ENCODE measurements at regions not wholly inside any gene's neighbourhood (a gene's known extent, or its start where the extent isn't known, plus 50 kb on each side); places are given as distances from the start of the nearest gene placed in this dataset.

DNA sequence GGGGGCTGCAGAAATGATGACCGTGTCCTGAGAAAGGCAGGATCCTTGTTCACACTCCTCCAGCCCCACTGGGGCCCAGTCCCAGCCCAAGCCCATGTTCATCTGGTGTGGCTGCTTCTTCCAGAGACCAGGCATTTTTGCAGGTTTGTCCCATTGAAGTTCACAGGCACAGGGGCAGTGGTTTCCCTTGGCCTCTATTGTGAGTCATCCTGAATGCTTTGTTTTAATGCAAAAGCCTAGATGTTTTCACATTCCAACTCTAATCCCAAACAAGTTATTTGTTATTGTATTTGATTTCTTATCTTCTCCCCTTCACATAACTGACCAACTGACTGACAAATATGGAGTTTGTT, 426.4 kb upstream of the ID2 start:
- H3F3A ChIP-seq (ENCODE audit: insufficient read depth), result no peaks in the 10 kb centered on the region
- H3K4me3 ChIP-seq, result no peak overlapping the region
- no peak for TF ChIP-seq EZH2phosphoT487 (IDR thresholded peaks at IDR 0.05; ENCODE audit: insufficient read depth, low read depth)
- no peak for TF ChIP-seq EZH2 (IDR thresholded peaks at IDR 0.05; ENCODE audit: insufficient read depth, poor library complexity, severe bottlenecking)
- H2AFZ ChIP-seq, result no peak overlapping the region
- H4K20me1 ChIP-seq (ENCODE audit: insufficient read depth), result no peaks in the 10 kb centered on the region
- no peak overlapping the region for H3K4me2 ChIP-seq (ENCODE audit: unreplicated experiment)
- H3K9ac ChIP-seq, result no peak overlapping the region
- no peaks in the 10 kb centered on the region for H3K36me3 ChIP-seq (ENCODE audit: low read depth)
- DNase-seq, result peak; percentile 41
- no peaks in the 10 kb centered on the region for H3K79me2 ChIP-seq (ENCODE audit: insufficient read depth)
- H3K9me2 ChIP-seq (ENCODE audit: insufficient read depth), result no peaks in the 10 kb centered on the region
- no peaks in the 10 kb centered on the region for H3K9me3 ChIP-seq (ENCODE audit: low read depth)
- 58 to 61% methylated on average over 1 of the region's 1 CpG for WGBS, 2 experiments (ENCODE audit: low coverage in 1 of 2, low lambda C conversion rate in 2 of 2, missing lambda C conversion rate in 2 of 2)
- H3K27me3 ChIP-seq (replicated peaks; ENCODE audit: insufficient read depth), result no peaks in the 10 kb centered on the region
- in situ Hi-C loops (cut with MboI), result no loop called here
- no peaks in the 10 kb centered on the region for H3K4me1 ChIP-seq (ENCODE audit: insufficient read depth)
- no peak overlapping the region for H3K27ac ChIP-seq

DNA sequence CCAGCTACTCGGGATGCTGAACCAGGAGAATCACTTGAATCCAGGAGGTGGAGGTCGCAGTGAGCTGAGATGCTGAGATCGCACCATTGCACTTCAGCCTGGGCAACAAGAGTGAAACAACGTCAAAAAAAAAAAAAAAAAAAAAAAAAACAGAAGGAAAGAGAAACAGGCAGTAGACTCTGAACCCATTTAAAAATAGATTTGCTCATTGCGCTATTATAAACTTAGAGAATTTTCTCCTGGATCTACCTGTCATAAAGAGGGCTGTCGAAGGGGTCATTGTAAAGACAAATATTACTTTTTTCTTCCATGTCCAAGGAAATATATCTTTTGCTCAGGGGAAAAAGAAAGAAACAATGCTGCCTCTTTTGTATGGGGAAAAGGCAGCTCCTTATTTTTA, 425.0 kb upstream of the ID2 start:
- Histone ChIP-seq H3K79me2 (ENCODE audit: insufficient read depth) (no peaks in the 10 kb centered on the region), H3K27ac (no peak overlapping the region), H3K27me3 (replicated peaks; ENCODE audit: insufficient read depth) (no peaks in the 10 kb centered on the region), H3F3A (ENCODE audit: insufficient read depth) (no peaks in the 10 kb centered on the region), H3K4me2 (ENCODE audit: unreplicated experiment) (no peak overlapping the region), H3K9me2 (ENCODE audit: insufficient read depth) (no peaks in the 10 kb centered on the region), H3K4me3 (no peak overlapping the region), H3K9me3 (ENCODE audit: low read depth) (no peaks in the 10 kb centered on the region), H3K9ac (no peak overlapping the region), H3K36me3 (ENCODE audit: low read depth) (no peaks in the 10 kb centered on the region), H3K4me1 (ENCODE audit: insufficient read depth) (no peaks in the 10 kb centered on the region), H4K20me1 (ENCODE audit: insufficient read depth) (no peaks in the 10 kb centered on the region), H2AFZ (no peak overlapping the region)
- in situ Hi-C loops (cut with MboI), result no loop called here
- 88 to 91% methylated on average over 5 to 6 of the region's 6 CpGs for WGBS, 2 experiments (ENCODE audit: low coverage in 1 of 2, low lambda C conversion rate in 2 of 2, missing lambda C conversion rate in 2 of 2)
- TF ChIP-seq EZH2phosphoT487 (IDR thresholded peaks at IDR 0.05; ENCODE audit: insufficient read depth, low read depth) (no peak), EZH2 (IDR thresholded peaks at IDR 0.05; ENCODE audit: insufficient read depth, poor library complexity, severe bottlenecking) (no peak)
- DNase-seq, result no peak

- TF ChIP-seq EZH2 (IDR thresholded peaks at IDR 0.05; ENCODE audit: insufficient read depth, poor library complexity, severe bottlenecking), result no peak
- no peak for TF ChIP-seq EZH2phosphoT487 (IDR thresholded peaks at IDR 0.05; ENCODE audit: insufficient read depth, low read depth)
- no peaks in the 10 kb centered on the region for H3F3A ChIP-seq (ENCODE audit: insufficient read depth)
- no peak overlapping the region for H3K4me2 ChIP-seq (ENCODE audit: unreplicated experiment)
- WGBS, 2 experiments (ENCODE audit: low coverage in 1 of 2, low lambda C conversion rate in 2 of 2, missing lambda C conversion rate in 2 of 2), result 83 to 84% methylated on average over 4 of the region's 4 CpGs
- H3K9me2 ChIP-seq (ENCODE audit: insufficient read depth), result no peaks in the 10 kb centered on the region
- no peak overlapping the region for H2AFZ ChIP-seq
- H3K27me3 ChIP-seq (replicated peaks; ENCODE audit: insufficient read depth), result no peaks in the 10 kb centered on the region
- no peaks in the 10 kb centered on the region for H3K79me2 ChIP-seq (ENCODE audit: insufficient read depth)
- no peaks in the 10 kb centered on the region for H3K9me3 ChIP-seq (ENCODE audit: low read depth)
- H3K9ac ChIP-seq, result no peak overlapping the region
- no peaks in the 10 kb centered on the region for H4K20me1 ChIP-seq (ENCODE audit: insufficient read depth)
- no peak overlapping the region for H3K4me3 ChIP-seq
- no peaks in the 10 kb centered on the region for H3K36me3 ChIP-seq (ENCODE audit: low read depth)
- DNase-seq, result no peak
- in situ Hi-C loops (cut with MboI), result no loop called here
- H3K4me1 ChIP-seq (ENCODE audit: insufficient read depth), result no peaks in the 10 kb centered on the region
- H3K27ac ChIP-seq, result no peak overlapping the region
Measured at GRCh38 chr2:8257502-8257901, 424.4 kb upstream of the ID2 start.

DNA sequence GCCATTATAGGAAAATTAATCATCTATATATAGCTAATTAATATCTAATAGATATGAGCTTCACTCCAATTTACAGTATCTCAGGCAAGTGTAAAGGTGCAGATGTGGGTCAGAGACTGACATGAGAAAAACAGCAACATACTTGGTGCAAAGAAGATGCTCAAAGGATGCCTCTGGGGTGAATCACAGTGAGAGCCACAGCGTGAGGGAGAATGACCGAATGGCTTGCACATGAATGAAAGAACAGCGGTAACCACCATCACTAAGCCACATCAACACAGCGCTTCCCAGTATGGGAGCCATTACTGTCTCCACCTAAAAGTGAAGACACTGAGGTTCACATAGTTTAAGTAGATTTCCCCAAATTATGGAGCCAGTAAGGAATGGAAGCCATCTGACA, 423.4 kb upstream of the ID2 start:
- no peak overlapping the region for H2AFZ ChIP-seq
- no peaks in the 10 kb centered on the region for H3K27me3 ChIP-seq (replicated peaks; ENCODE audit: insufficient read depth)
- no peak overlapping the region for H3K9ac ChIP-seq
- no peaks in the 10 kb centered on the region for H4K20me1 ChIP-seq (ENCODE audit: insufficient read depth)
- no peaks in the 10 kb centered on the region for H3K36me3 ChIP-seq (ENCODE audit: low read depth)
- no peaks in the 10 kb centered on the region for H3K9me3 ChIP-seq (ENCODE audit: low read depth)
- no peak overlapping the region for H3K27ac ChIP-seq
- no peak for DNase-seq
- H3K4me1 ChIP-seq (ENCODE audit: insufficient read depth), result no peaks in the 10 kb centered on the region
- H3K79me2 ChIP-seq (ENCODE audit: insufficient read depth), result no peaks in the 10 kb centered on the region
- H3F3A ChIP-seq (ENCODE audit: insufficient read depth), result no peaks in the 10 kb centered on the region
- in situ Hi-C loops (cut with MboI), result no loop called here
- H3K9me2 ChIP-seq (ENCODE audit: insufficient read depth), result no peaks in the 10 kb centered on the region
- TF ChIP-seq EZH2 (IDR thresholded peaks at IDR 0.05; ENCODE audit: insufficient read depth, poor library complexity, severe bottlenecking) (no peak), EZH2phosphoT487 (IDR thresholded peaks at IDR 0.05; ENCODE audit: insufficient read depth, low read depth) (no peak)
- H3K4me2 ChIP-seq (ENCODE audit: unreplicated experiment), result no peak overlapping the region
- WGBS, 2 experiments (ENCODE audit: low coverage in 1 of 2, low lambda C conversion rate in 2 of 2, missing lambda C conversion rate in 2 of 2), result 92 to 99% methylated on average over 4 of the region's 4 CpGs
- no peak overlapping the region for H3K4me3 ChIP-seq

All from GM23248 (cell line).